Activated CD4-positive, alpha-beta T cell treated with anti-CD3 and anti-CD28 coated beads, Interleukin-2, Interleukin-6, amounts not matched to agents 100 ng/mL and 50 ng/mL, durations not matched to agents 16 hours and 8 hours (primary cell): ENCODE measurements at regions not wholly inside any gene's neighbourhood (a gene's known extent, or its start where the extent isn't known, plus 50 kb on each side); places are given as distances from the start of the nearest gene placed in this dataset.
A peak's percentile ranks its signal among the peaks of the same experiment; 100 is the strongest.

ENCODE experiments used
- DNase-seq: peaks from one replicate; pipeline ENCODE4 v3.0.0-alpha.2; 2020

DNA sequence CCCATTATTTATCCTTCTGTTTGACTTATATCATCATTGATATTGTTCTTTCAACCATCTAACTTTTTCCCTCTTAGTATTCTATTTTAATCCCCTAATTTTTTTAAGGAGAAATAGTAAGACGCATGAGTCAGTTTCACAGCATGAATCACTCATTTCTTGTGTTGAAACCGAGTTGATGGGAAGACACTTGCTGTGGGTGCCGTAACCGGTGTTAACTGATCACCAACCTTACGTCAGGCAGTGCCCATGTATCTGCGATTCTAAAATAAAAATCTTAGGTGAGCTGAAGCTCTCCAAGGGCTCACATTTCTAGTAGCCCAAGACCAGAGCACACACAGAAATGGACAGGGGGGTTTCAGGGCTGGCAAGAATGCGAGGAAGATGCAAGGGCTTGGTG is 348.1 kb downstream of the GALR1 start:
- DNase-seq: no peak

DNA sequence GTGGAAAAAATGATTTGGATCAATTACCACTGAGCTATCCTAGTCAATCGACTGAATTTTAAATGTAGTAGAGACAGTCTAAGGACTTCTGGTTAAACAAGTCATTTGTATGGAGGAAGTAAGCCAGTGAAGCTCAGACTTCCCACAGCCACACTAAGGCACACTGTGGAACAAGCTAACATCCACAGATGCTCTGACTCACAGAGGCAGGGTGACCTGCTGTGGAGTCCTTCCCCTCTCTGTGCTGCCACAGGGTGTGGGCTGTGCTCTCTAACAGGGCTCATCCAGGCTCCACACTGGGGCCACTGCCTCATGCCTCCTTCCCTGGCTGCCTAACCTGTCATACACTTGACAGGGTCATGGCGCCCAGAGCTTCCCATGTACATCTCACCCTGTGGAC is 351.0 kb downstream of the GALR1 start:
- no peak for DNase-seq

DNA sequence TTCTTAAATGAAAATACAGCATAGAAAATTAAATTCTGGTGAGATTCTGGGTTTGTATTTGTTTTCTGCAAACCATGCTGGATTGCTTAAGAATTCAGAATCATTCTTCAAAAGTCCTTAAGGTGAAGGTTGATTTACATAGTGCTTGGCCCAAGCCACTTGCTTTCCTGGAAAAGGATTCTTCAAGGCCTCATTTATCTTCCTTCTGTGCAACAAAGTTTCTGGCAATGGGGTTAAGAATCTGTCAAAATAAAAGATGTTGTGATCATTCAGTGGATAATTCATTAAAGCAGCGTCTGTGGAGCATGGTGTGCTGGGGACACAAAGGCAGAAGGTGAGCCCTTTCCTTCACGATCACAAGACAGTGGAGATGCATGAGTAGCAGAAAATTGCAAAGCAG is 351.9 kb downstream of the GALR1 start:
- DNase-seq: no peak

DNA sequence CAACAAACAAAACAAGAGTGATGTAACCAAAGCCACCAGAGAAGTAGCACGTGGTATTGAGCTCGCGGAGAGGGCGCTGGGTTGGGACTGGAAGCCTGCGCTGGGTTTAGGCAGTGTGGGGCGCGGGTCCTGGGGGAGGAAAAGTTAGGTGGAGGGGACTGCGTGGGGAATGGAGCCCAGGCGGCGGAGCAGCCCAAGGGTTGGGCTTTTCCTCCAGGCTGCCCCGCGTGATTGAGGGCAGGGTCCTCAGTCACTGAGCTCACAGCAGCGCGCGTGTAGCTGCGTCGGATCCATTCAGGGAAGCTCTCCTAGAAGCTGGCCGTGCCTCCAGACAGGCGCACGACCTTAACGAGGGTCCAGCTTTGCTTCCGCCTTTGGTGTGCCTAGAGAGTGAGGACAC is 357.4 kb downstream of the GALR1 start:
- no peak for DNase-seq

DNA sequence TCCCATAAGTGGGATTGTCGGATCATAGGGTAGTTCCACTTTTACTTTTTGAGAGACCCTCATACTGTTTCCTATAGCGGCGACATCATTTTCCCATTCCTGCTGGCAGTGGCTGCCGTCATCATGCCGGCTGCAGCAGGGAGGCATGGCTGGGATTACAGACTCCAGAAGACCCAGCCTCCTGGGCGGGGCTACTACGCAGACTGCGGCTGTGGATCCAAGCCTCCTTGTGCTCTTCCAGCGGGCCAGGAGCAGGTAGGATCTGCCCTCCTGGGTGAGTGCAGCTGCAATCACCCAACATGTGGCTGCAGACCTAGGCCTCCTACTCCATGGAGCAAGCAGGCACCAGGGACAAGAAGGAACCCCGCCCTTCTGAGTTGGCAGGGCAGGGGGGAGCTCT is 359.2 kb downstream of the GALR1 start:
- DNase-seq: no peak

DNA sequence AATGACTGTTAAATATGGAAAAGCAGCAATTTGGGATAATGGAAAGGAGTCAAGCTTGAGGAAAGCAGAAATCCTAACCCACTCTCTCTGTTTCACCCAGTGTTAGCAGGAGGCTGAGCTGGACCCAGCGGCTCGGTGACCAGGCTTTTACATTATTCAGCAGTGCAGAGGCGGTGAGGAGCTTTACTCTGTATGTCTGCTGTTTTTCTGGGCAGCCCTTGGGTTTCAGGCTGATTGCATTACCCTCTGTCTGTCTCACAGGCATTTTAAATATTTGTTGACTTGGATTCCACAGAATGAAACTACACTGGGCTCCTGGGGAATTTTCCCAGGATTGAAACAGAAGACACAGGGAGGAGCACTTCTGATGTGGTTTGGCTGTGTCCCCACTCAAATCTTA is 368.0 kb downstream of the GALR1 start:
- DNase-seq: no peak

DNA sequence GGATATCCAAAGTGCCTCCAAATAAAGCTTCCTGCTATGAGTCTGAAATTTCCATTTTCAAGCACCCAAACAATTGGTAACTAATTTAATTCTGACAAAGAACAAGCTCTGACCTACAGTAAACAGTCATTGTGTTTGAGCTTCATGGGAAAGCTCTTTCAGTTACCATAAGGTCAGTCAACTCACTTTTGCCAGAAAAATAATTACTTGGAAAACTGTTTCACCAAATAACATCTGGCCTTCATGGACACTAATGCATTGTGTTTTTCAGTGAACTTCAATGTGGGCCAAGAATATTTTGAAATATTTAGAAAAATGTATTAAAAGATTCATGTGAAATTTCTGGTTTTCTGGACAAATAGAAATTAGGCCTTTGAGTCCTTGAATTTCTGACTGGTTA is 369.9 kb downstream of the GALR1 start:
- DNase-seq: no peak

DNA sequence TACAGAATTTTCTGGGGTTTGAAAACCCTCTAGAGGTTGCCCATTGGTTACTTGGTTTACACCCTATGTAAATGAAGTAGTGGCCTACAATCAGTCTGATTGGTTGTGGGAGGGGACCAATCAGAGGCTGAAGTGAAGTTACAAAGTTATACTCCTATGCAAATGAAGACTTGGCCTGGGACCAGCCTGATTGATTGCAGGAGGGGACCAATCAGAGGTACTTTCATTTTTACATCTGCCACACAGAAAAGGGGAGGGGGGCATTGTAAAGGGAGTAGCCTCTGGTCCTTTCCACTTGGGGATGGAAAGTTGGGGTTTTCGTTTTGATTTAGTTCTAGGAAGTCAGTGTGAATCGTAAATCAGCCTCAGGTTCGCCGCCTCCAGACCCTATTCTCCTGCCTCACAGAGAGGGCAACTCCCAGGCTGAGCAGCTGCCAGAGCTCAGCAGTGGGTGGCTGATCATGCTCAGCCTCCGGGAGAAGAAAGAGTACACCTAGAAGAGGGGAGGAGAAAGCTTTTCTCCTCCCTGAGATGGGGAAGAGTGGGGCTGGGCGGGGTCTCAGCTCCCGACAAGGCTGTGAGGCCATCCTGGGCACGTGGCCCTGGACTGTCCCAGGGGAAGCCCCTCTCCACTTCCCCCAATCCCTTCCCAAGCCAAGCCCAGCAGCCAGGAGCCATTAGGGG is 372.5 kb downstream of the GALR1 start:
- DNase-seq: peak; percentile 23

DNA sequence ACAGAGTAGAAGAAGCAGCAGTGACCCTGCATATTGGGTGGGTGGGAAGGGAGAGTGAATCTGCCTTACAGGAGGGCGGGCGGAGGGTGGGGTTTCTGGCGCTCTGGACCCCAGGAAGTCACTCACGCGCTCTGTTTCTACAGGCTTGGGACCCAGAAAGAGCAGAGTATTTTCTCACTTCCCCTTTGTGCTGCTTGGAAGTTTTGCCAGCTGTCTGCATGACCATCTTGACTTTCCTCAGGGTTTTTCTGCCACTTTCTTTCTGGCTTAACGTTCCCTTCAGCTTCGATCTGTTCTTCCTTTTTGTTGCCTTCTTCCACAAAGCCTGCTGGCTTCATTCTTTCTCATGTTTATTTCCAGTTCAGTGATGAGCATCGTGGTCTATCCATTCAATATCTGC is 383.1 kb downstream of the GALR1 start:
- DNase-seq: no peak

DNA sequence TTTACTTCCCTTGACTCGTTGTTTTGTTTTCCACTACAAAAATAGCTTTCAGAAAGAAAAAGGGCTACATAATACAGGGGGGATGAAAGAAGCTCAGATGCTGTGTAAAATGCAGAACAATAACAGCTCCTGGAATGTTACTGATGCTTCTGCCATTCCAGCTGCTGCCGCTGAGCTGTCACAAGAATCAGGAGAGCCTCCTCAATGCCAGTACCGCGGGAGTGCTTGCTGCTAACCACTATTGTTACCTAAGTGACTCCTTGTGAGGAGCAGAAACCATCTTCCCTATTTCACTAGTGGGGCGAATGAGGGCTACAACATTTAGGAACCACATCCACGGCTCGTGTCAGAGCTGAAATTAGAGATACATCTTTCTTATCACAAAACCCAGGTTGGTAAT is 384.8 kb downstream of the GALR1 start:
- no peak for DNase-seq

DNA sequence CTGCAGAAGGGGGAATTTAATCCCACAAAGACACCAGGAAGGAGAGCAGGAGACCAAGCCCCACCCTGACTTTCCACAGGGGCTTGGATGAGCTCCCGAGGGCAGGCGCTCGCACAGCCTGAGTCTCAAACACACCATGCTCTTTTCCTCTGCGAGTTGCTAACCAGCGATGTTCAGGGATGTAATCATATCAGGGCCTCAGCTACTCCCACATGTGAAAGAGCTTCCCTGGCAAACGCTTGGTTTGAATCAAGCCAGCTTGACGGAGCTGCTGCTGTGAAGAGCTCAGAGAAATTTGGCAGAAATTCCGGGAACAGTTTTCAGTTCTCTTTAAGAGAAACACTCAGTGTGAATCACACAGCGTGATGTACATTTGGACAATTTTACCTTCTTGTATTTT is 385.8 kb downstream of the GALR1 start:
- no peak for DNase-seq

DNA sequence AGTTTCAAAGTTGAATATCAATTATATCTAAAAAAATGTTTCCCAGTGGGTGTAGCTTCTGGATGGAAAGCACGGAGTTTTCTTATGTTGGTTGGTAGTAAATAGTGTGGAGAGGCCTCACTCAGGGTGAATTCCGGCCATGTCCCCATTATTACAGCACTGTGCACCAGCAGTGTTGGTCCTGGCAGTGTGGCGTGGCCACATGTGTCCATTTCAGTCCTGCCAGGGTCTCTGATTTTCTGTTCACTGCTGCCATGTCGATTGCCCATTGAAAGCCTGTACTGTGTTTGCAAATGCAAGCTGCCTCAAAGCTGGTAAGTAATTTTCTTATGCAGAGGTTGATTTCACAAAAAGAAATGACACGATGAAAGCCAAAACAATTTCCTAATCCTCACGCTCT is 386.2 kb downstream of the GALR1 start:
- no peak for DNase-seq

DNA sequence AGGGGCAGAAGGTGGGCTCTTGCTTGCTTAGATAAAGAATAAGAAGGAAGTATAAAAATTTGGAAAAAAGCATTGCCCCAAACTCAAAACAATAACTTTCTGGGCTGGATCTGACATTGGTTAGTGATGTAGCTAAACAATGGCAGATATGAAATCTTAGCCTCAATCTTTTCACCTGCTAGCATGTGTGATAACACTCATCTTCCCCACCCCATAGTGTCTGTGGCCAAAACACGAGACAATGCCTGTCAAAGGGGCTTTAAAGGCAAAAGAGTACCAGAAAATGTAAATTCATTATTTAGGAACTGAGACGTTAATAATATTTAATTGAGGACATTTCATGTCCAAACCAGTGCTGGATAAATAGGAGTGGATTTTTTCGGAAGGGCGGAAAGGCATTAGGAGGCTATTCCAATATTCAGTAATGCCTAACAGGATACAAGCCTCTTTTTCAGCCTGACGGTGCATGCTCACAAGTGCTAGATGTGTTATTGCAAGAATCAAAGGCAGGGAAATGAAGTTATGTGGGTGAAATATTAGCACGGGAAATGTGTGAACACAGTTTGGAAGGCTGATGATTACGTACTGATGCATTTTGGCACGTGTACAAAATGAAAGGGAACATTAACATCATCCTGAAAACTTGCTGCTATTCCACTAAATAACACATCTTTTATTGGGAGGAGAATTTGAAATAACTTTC is 395.7 kb downstream of the GALR1 start:
- DNase-seq: no peak

DNA sequence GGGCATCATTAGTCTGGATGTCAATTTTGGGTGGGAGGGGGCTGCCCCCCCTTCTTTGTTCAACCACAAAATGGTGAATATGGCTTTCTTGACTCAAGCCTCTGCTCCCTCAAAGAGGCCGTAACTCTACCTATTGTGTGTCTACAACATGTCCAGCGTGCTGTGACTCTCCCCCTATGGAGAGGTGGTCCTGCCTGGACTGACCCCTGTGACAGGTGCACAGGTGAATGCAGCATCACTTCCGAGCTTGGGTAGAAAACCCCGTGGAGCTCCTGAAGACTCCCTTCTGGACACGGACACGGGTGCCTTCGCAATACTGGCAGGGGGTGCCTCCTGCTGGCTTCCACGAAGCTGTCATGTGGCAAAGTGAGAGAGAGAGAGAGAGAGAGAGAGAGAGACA is 397.8 kb downstream of the GALR1 start:
- no peak for DNase-seq

DNA sequence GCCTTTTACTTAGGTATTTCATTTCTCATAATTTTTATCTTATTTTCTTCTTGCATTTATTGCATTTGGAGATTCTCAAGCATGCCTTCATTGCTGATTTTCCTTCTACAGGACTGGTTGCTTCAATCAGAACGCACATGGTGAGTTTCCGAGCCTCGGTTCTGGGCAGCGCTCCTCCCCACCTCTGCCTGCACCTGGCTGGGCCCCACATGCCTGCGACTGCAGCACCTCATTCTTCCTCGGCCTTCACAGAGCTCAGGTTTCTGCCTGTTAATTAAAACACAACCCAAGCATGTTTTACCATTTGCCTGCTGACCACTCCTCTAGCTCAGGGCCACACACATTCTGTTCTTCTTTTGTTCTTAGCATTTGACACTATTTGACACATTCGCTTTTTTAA is 398.8 kb downstream of the GALR1 start:
- no peak for DNase-seq

DNA sequence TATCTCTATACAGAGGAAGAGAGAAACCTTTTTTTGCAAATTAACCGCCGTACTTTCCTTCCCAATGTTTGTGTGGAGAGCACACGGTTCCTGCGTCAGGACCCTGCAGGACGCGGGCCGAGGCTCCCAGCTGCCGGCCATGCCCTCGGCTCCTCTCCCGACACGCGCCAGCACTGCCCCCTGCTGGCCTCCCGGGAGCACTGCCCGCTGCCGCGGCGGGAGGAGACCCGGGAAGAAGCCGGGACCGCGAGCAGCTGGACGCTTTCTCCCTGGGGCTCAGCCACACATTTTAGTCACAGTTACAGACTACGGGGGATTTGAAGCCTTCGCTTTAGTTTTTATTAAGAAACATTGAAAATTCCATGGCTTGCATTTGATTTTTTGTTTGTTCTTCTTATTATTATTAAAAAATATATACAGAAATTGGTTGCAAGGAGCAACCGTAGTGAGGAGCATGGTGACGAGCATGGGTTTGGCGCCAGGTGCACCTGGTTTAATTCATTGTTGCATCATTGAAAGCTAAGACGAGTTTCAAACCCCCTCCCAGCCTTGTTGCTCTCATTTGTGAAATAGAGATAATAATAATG is 401.2 kb downstream of the GALR1 start:
- peak; percentile 75 for DNase-seq

DNA sequence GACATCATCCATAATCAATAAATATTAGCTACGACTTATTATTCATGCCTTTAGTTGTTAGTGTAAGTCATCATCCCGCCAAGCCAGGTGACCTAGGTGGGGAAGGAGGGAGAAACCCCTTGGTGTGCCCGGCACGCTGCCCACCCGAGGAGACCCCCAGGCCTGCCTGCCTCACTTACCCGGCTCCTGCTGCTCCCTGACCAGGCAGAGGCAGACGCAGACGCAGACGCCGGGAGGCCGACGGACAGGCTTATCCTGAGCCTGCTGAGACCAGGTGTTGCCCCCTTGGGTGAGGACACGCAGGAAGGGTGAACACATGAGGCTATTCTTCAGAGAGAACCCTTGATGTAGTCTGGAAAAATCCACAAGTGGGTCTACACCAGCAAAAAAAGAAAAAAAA is 401.8 kb downstream of the GALR1 start:
- no peak for DNase-seq

DNA sequence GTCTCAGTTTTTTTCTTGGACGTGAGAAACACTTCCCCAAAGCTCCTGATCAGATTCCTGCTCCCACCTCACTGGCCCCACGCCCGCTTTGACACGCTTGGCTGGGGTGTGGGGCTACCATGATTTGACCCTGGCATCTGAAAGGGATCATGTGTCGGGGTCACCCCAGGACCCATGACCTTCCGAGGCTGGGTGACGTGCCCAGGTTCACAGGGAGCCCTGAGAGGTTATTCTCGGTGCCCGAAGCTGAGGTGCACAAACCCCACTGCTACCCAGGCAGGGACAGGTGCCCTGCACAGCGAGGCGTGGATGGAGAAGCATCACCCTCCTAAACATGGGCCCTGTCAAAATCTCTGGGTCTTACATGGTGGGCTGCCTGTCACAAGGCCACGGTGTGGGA is 404.1 kb downstream of the GALR1 start:
- no peak for DNase-seq

DNA sequence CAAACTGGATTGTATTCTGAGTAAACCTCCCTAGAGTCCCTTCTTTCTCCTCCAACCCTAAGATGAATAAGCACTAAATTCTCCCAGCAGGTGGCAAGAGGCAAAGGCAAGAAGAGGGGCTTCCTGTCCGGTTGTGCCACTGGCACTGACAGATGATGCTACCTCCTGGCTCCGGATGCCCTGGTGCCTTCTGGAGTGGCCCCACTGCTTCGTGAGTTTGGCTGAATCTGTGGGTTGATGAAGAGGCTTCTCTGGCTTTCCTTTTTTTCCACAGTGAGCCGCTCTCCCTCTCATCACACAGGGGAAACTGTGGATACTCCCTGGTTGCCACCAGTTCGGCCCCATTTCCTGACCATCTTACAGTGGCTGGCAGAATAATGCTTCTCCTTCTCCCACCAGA is 404.7 kb downstream of the GALR1 start:
- no peak for DNase-seq

DNA sequence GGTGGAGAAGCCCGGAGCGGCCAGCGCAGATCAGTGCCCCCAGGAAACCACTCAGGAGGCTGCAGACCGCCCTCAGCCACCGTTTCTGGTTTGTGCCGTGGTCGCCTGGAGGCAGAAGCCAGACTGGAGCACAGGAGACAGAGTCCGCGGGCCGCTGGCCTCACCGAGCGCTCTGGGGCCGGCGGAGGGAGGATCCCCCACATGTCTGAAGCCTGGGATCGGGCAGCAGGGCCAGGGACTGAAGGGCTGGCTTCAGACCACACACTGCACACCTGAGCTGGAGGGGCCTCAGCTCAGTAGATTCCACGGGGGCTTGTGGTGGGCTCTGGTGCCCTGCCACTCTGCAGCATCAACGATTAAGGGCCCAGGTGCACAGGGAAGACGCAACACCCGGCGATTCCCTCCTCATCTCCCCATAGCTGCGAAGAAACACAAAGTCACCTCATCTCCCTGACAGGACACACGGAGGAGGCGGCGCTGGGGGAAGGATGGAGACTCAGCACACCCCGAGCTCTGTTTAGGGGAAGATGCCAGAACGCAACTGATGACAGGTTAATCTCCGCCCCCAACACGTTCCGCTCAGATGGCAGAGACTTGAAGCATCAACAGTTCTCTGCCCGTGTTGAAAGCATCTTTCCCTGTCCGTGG is 408.1 kb downstream of the GALR1 start:
- no peak for DNase-seq

DNA sequence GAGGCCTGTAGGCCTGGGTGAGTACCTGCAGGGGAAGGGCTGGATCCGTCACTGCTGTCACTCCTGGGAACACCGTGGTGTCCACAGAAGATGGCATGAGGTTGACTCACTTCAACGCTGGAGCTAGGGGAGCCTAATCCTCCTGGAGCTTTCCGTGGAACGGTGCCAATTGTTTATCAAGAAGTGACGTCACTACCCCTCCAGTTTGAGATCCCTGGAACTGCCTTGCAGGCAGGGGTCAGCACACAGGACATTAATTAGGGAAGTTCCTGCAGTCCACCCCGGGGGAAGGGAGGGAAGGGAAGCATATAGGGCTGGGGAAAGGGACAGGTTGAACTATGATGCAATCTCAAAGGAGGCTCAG is 408.6 kb downstream of the GALR1 start:
- DNase-seq: no peak

DNA sequence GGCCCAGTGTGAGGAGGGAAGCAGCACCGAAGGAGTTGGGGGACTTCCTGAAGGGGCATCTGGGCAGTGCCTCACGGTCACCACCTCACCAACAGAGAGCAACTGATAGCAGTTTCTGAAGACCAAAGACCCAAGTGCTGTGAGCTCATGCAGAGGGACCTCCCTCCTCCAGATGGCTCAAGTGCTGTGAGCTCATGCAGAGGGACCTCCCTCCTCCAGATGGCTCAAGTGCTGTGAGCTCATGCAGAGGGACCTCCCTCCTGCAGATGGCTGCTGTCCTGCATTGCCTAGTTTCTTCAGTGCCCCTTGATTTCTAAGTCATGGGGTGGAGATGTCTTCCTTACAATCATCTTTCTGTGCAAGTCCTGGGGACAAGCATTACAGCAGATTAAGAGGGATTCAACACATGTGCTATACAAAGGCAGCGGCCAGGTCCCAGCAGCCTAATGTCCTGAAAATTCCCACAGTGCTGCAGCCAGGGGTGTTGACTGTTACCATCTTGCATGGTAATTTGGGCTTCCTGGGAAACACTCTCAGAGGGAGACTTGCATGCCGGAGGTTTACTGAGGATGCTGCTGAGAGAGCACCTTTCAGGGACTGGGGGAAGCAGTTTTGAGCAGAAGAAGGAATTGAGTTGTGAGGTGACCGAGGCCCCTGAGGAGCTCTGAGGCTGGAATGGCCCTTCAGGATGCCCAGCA is 409.3 kb downstream of the GALR1 start:
- no peak for DNase-seq

DNA sequence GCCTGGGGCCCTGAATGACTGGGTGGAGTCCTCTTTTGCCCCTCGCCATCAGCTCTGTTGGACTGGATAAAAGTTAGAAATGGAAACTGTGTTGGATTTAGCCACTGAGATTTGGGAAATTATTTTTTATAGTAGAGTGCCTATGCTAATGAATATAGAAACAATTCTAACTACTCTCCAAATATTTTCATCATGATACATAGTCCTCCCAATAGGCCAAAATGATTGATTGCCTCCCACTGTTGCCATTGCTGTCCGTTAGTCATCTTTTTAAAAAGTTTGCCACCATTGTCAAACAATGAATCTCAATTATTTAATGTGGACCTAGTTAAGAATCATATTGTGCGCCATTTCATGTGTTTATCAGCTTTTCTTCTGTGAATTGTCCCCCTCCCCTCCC is 417.0 kb downstream of the GALR1 start:
- DNase-seq: no peak

DNA sequence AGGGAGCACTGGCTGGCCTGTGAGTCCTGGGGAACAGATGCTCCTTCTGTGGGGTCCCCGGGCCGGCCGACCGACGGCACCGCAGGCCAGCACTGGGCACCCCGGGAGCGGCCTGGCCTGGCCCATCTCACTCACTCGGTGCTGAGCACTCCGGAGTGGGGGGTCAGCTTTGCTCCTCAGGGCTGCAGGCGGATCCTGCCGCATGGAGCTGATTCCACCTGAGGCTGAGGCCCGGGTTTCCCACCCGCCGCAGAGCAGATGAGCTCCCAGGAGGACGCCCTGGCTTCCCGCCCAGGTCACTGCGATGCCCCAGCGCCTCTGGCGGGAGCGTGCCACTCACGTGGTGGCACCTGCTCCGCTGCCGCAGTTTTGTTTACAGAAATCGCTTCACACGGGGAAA is 418.6 kb downstream of the GALR1 start:
- DNase-seq: no peak
